ENCODE measurements at regions not wholly inside any gene's neighbourhood (a gene's known extent, or its start where the extent isn't known, plus 50 kb on each side); places are given as distances from the start of the nearest gene placed in this dataset.

- DNase-seq, result no peak
Observed at GRCh38 chr1:98019747-98020146, 98.9 kb upstream of the DPYD start.

- DNase-seq, result no peak
Observed at GRCh38 chr1:98018074-98018473, 97.2 kb upstream of the DPYD start.

- no peak for DNase-seq
Observed at GRCh38 chr1:98017184-98017583, 96.3 kb upstream of the DPYD start.

GRCh38 chr1:98008373-98008772 is 87.5 kb upstream of the DPYD start:
- no peak for DNase-seq

- DNase-seq, result no peak
Observed at GRCh38 chr1:98005326-98006010, 84.6 kb upstream of the DPYD start.

- no peak for DNase-seq
Observed at GRCh38 chr1:98003442-98003841, 82.6 kb upstream of the DPYD start.

GRCh38 chr1:98002288-98002687 is 81.5 kb upstream of the DPYD start:
- DNase-seq, result no peak

GRCh38 chr1:98001764-98002163 is 80.9 kb upstream of the DPYD start:
- no peak for DNase-seq

GRCh38 chr1:97999320-97999719 is 78.5 kb upstream of the DPYD start:
- no peak for DNase-seq

GRCh38 chr1:97996880-97997279 is 76.0 kb upstream of the DPYD start:
- DNase-seq, result no peak

GRCh38 chr1:97989094-97989680 is 68.4 kb upstream of the DPYD start:
- DNase-seq, result no peak

GRCh38 chr1:97986041-97987005 is 65.5 kb upstream of the DPYD start:
- DNase-seq, result no peak

GRCh38 chr1:97983126-97983525 is 62.3 kb upstream of the DPYD start:
- no peak for DNase-seq

- DNase-seq, result no peak
Observed at GRCh38 chr1:97980530-97980929, 59.7 kb upstream of the DPYD start.

- no peak for DNase-seq
Observed at GRCh38 chr1:97976801-97977200, 56.0 kb upstream of the DPYD start.

Data from NCI-H1092 treated with DMSO at 0.1 percent for 48 hours (cell line).